K562 (cell line): ENCODE measurements at regions not wholly inside any gene's neighbourhood (a gene's known extent, or its start where the extent isn't known, plus 50 kb on each side); places are given as distances from the start of the nearest gene placed in this dataset.

Source experiments
- ATAC-seq: fragments of 200-7000 bp; cut with Tn5 transposase; 3 replicates; pipeline ENCODE4 v1.9.1; 2020; ENCODE audit warnings: moderate library complexity
- BruUV-seq: library from RNA; stranded (reverse); fragments of 400-500 nt; replicated peaks from 2 replicates; lab custom pipeline; 2021; lab: Mats Ljungman, UMichigan
- CTCF ChIA-PET: fragments of 300-600 bp; formaldehyde crosslinking; extraction: SDS; loops from one replicate; lab custom pipeline; 2021; ENCODE audit warnings: low intra/inter-chr PET ratio; lab: Yijun Ruan, JAX
- POLR2A ChIA-PET: fragments of 300-600, 350-650 bp; sonication (Branson Sonifier 250); formaldehyde crosslinking; extraction: SDS; loops from one replicate; lab custom pipeline; 2021; ENCODE audit warnings: antibody characterized with exemption, inconsistent platforms; lab: Yijun Ruan, JAX
- DNase-seq, 4 experiments: peaks; one replicate each; pipeline versions ENCODE4 v3.0.0 to v3.0.0-alpha.2; 2011 to 2018; ENCODE audit warnings: low spot score in 3 of 4, mixed read lengths in 3 of 4; ENCODE audit errors: extremely low read depth in 1 of 4
- FAIRE-seq: peaks from 2 replicates; lab custom pipeline; 2011; peaks lifted over from hg19 to GRCh38; lab: Jason Lieb, UNC
- H2AFZ ChIP-seq: 2 replicates; pipeline ENCODE4 v1.6.0; 2011; ENCODE audit warnings: low read depth, low read length, control low read depth, inconsistent platforms
- H3K27ac ChIP-seq: fragments of 200-600 bp; 3 replicates; pipeline ENCODE4 v1.8.0; 2011; ENCODE audit warnings: low read depth, mild to moderate bottlenecking, control low read depth, inconsistent platforms, low read length, moderate library complexity, mixed read lengths; ENCODE audit errors: extremely low read depth
- H3K27me3 ChIP-seq, 2 experiments: fragments of 300-600 bp in 1 of 2; 2 replicates in 1 of 2; 3 replicates in 1 of 2; pipeline versions ENCODE4 v1.6.0 to v1.8.0; 2011; ENCODE audit warnings: inconsistent platforms in 2 of 2, low read length in 2 of 2, mild to moderate bottlenecking in 1 of 2, mixed read lengths in 1 of 2, moderate library complexity in 1 of 2; ENCODE audit not compliant: control insufficient read depth in 2 of 2, insufficient read depth in 2 of 2
- H3K36me3 ChIP-seq: fragments of 300-600 bp; 3 replicates; pipeline ENCODE4 v1.8.0; 2011; ENCODE audit warnings: mild to moderate bottlenecking, low read length, inconsistent platforms; ENCODE audit not compliant: control insufficient read depth, insufficient read depth
- H3K4me1 ChIP-seq, 2 experiments: fragments of 200-600 bp in 1 of 2; replicated peaks in 1 of 2; 2 replicates in 1 of 2; 3 replicates in 1 of 2; pipeline versions ENCODE4 v1.5.1 to v1.8.0; 2011; ENCODE audit warnings: inconsistent platforms in 2 of 2, low read length in 2 of 2, mild to moderate bottlenecking in 1 of 2, mixed read lengths in 1 of 2, moderate library complexity in 1 of 2; ENCODE audit not compliant: control insufficient read depth in 2 of 2, insufficient read depth in 2 of 2
- H3K4me2 ChIP-seq: 2 replicates; pipeline ENCODE4 v1.6.1; 2011; ENCODE audit warnings: low read length, control low read depth, inconsistent platforms, mixed read lengths; ENCODE audit not compliant: insufficient read depth
- H3K4me3 ChIP-seq: fragments of 200-600 bp; sonication (generic), shearing (Covaris generic); 2 replicates; pipeline ENCODE4 v1.5.1; 2016; ENCODE audit warnings: control low read depth, inconsistent platforms
- H3K79me2 ChIP-seq: fragments of 200-600 bp; 3 replicates; pipeline ENCODE4 v1.8.0; 2011; ENCODE audit warnings: low read length, inconsistent platforms; ENCODE audit not compliant: control insufficient read depth, insufficient read depth
- H3K9ac ChIP-seq, 2 experiments: 2 replicates each; pipeline versions ENCODE4 v1.6.0 to v1.6.1; 2011; ENCODE audit warnings: low read depth in 2 of 2, low read length in 2 of 2, control low read depth in 1 of 2, inconsistent platforms in 1 of 2, mild to moderate bottlenecking in 1 of 2, mixed read lengths in 1 of 2; ENCODE audit not compliant: insufficient read depth in 1 of 2
- H3K9me1 ChIP-seq: one replicate; pipeline ENCODE4 v1.6.0; 2011; ENCODE audit warnings: inconsistent platforms, mild to moderate bottlenecking, low read length, moderate library complexity; ENCODE audit not compliant: control insufficient read depth, insufficient read depth
- H3K9me3 ChIP-seq: replicated peaks from 2 replicates; pipeline ENCODE4 v1.5.1; 2011; ENCODE audit warnings: low read depth, low read length, inconsistent platforms; ENCODE audit not compliant: control insufficient read depth, insufficient read depth
- H4K20me1 ChIP-seq: replicated peaks from 2 replicates; pipeline ENCODE4 v1.6.1; 2011; ENCODE audit warnings: low read length, inconsistent platforms, mixed read lengths; ENCODE audit not compliant: control insufficient read depth, insufficient read depth
- BMI1 ChIP-seq: fragments of 150-350 bp; IDR thresholded peaks from 2 replicates; pipeline ENCODE4 v1.6.1; 2014; ENCODE audit warnings: low read length
- CBFA2T3 ChIP-seq: fragments of 450-650 bp; IDR thresholded peaks from 2 replicates; pipeline ENCODE4 v1.6.1; 2017
- GTF2A2 ChIP-seq: IDR thresholded peaks from 2 replicates; pipeline ENCODE4 v1.6.1; 2016; ENCODE audit warnings: mild to moderate bottlenecking, missing genetic modification characterization, missing compliant biosample characterization
- RBFOX2 ChIP-seq: fragments of 200-400 bp; formaldehyde crosslinking; IDR thresholded peaks from 2 replicates; pipeline ENCODE4 v1.6.1; 2017; ENCODE audit warnings: low read depth, mild to moderate bottlenecking, low read length, moderate library complexity
- TCFL5 ChIP-seq: fragments of 250-450 bp; sonication (Bioruptor Pico); conservative IDR thresholded peaks from 2 replicates; pipeline ENCODE4 v1.6.1; 2021; ENCODE audit warnings: mild to moderate bottlenecking, moderate library complexity, matching md5 sums
- TEAD2 ChIP-seq: fragments of 450-650 bp; IDR thresholded peaks from 2 replicates; pipeline ENCODE4 v1.6.1; 2016; ENCODE audit warnings: missing genetic modification characterization, control low read depth, missing compliant biosample characterization
- ZBTB1 ChIP-seq: sonication (generic); formaldehyde crosslinking; IDR thresholded peaks from 2 replicates; pipeline ENCODE4 v1.8.1; 2023; ENCODE audit warnings: missing genetic modification reagents, low read depth, mild to moderate bottlenecking, borderline replicate concordance
- ZNF316 ChIP-seq: fragments of 450-650 bp; IDR thresholded peaks from 2 replicates; pipeline ENCODE4 v1.6.1; 2016
- ZNF75A ChIP-seq: fragments of 450-650 bp; formaldehyde crosslinking; IDR thresholded peaks from 2 replicates; pipeline ENCODE4 v1.4.0; 2020; ENCODE audit warnings: mild to moderate bottlenecking
- in situ Hi-C: fragments of 300-500 bp; cut with MboI; formaldehyde crosslinking; loops from 4 replicates; pipeline ENCODE4 v1.15.0; 2018; ENCODE audit warnings: inconsistent platforms, mixed read lengths
- intact Hi-C: fragments of 100-400 bp; cut with micrococcal nuclease; formaldehyde crosslinking; loops from 2 replicates; pipeline ENCODE4 v1.14.2; 2022
- TF ChIP-seq, protein P1 (sequence below): fragments of 450-650 bp; formaldehyde crosslinking; IDR thresholded peaks from 2 replicates; pipeline ENCODE4 v1.4.0; 2020; ENCODE audit warnings: mild to moderate bottlenecking, mixed read lengths
- TF ChIP-seq, protein P2 (sequence below): fragments of 250-450 bp; sonication (Bioruptor Pico); IDR thresholded peaks from 2 replicates; pipeline ENCODE4 v1.5.0; 2020; ENCODE audit warnings: mild to moderate bottlenecking
- TF ChIP-seq, protein P3 (sequence below): sonication (generic); formaldehyde crosslinking; IDR thresholded peaks from 2 replicates; pipeline ENCODE4 v1.9.0; 2022; ENCODE audit warnings: mild to moderate bottlenecking, missing genetic modification reagents

DNA sequence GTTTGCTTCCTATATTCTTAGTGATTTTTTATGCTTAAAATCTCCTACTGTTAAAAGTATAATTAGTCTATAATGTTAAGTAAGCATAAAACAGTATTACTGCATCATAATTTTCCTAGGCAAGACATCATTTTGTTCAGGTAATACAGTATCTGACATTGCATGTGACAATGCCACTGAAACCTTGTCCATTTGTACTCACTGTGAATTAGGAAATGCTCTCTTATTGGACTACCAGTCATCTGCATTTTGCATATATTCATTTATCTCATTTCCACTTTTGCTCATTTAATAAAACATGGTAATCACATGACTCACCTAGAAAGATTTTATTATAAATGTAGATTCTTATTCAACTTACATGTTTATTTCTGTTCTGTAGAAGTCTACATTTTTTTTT, 379.1 kb downstream of the ETV1 start:
- no peak overlapping the region for H3K4me3 ChIP-seq
- H3K4me2 ChIP-seq, result no peak overlapping the region
- intact Hi-C loops, result no loop called here
- H3K79me2 ChIP-seq, result no peaks in the 10 kb centered on the region
- no peaks in the 10 kb centered on the region for H3K9me1 ChIP-seq
- H3K36me3 ChIP-seq, result no peaks in the 10 kb centered on the region
- no peak for ATAC-seq
- BruUV-seq, result no TSS peak
- no peak overlapping the region for H3K27ac ChIP-seq
- DNase-seq, result no peak
- H3K4me1 ChIP-seq, result no peaks in the 10 kb centered on the region
- H2AFZ ChIP-seq, result no peak overlapping the region
- H4K20me1 ChIP-seq, result no peaks in the 10 kb centered on the region
- FAIRE-seq, result no peak
- no peak overlapping the region for H3K9ac ChIP-seq
- ChIA-PET CTCF (no interaction called here), POLR2A (interaction anchor here (0.7 kb wide), 1 partner anchor 829 kb away, joined by 4 read pairs; no protein-coding TSS in a partner anchor)
- no peaks in the 10 kb centered on the region for H3K9me3 ChIP-seq
- in situ Hi-C loops, result no loop called here
- H3K27me3 ChIP-seq, result no peaks in the 10 kb centered on the region
- no peak for TF ChIP-seq BMI1
- TF ChIP-seq, protein P1, sequence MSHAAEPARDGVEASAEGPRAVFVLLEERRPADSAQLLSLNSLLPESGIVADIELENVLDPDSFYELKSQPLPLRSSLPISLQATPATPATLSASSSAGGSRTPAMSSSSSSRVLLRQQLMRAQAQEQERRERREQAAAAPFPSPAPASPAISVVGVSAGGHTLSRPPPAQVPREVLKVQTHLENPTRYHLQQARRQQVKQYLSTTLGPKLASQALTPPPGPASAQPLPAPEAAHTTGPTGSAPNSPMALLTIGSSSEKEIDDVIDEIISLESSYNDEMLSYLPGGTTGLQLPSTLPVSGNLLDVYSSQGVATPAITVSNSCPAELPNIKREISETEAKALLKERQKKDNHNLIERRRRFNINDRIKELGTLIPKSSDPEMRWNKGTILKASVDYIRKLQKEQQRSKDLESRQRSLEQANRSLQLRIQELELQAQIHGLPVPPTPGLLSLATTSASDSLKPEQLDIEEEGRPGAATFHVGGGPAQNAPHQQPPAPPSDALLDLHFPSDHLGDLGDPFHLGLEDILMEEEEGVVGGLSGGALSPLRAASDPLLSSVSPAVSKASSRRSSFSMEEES, result 0 out of 2 replicates have a peak, but pooled peaks have one; percentile 12
- no peak for TF ChIP-seq TEAD2 (tag)
- no peak for TF ChIP-seq ZNF75A (CRISPR knock-in tag)
- no peak for TF ChIP-seq GTF2A2
- TF ChIP-seq ZBTB1 (CRISPR knock-in tag), result no peak
- TF ChIP-seq ZNF316, result peak; percentile 26; the same call in 1 of the 2 replicates
- TF ChIP-seq, protein P2, sequence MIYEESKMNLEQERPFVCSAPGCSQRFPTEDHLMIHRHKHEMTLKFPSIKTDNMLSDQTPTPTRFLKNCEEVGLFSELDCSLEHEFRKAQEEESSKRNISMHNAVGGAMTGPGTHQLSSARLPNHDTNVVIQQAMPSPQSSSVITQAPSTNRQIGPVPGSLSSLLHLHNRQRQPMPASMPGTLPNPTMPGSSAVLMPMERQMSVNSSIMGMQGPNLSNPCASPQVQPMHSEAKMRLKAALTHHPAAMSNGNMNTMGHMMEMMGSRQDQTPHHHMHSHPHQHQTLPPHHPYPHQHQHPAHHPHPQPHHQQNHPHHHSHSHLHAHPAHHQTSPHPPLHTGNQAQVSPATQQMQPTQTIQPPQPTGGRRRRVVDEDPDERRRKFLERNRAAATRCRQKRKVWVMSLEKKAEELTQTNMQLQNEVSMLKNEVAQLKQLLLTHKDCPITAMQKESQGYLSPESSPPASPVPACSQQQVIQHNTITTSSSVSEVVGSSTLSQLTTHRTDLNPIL (CRISPR knock-in tag), result no peak
- no peak for TF ChIP-seq RBFOX2
- TF ChIP-seq TCFL5 (CRISPR knock-in tag), result no peak
- TF ChIP-seq, protein P3, sequence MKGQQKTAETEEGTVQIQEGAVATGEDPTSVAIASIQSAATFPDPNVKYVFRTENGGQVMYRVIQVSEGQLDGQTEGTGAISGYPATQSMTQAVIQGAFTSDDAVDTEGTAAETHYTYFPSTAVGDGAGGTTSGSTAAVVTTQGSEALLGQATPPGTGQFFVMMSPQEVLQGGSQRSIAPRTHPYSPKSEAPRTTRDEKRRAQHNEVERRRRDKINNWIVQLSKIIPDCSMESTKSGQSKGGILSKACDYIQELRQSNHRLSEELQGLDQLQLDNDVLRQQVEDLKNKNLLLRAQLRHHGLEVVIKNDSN (CRISPR knock-in tag), result no peak
- TF ChIP-seq CBFA2T3, result no peak
